ENCODE measurements at regions not wholly inside any gene's neighbourhood (a gene's known extent, or its start where the extent isn't known, plus 50 kb on each side); places are given as distances from the start of the nearest gene placed in this dataset.

GRCh38 chr13:44800626-44801025 is 188.6 kb downstream of the NUFIP1 start:
- no peak for TF ChIP-seq ATF6 (CRISPR knock-in tag; IDR thresholded peaks at IDR 0.05)
- no peak for TF ChIP-seq GATAD2A (IDR thresholded peaks at IDR 0.05)
- TF ChIP-seq TEAD4 (IDR thresholded peaks at IDR 0.05; ENCODE audit: low read length): no peak
- no peak for TF ChIP-seq TEAD4 (CRISPR knock-in tag; IDR thresholded peaks at IDR 0.05; ENCODE audit: borderline replicate concordance)
- no peak for TF ChIP-seq GTF2F1 (IDR thresholded peaks at IDR 0.05; ENCODE audit: low read depth, low read length)
- TF ChIP-seq GMEB1 (CRISPR knock-in tag; IDR thresholded peaks at IDR 0.05): no peak
- TF ChIP-seq KDM1A (IDR thresholded peaks at IDR 0.05): no peak
- TF ChIP-seq CHD2 (IDR thresholded peaks at IDR 0.05; ENCODE audit: low read depth, low read length): no peak
